SK-N-SH (cell line): ENCODE measurements at regions not wholly inside any gene's neighbourhood (a gene's known extent, or its start where the extent isn't known, plus 50 kb on each side); places are given as distances from the start of the nearest gene placed in this dataset.

Experiments
- CTCF ChIA-PET: fragments of 300-600, 350-600 bp; formaldehyde crosslinking; extraction: SDS; loops from one replicate; lab custom pipeline; 2021; lab: Yijun Ruan, JAX
- POLR2A ChIA-PET: fragments of 350-600 bp; sonication (Branson Sonifier 250); formaldehyde crosslinking; extraction: SDS; loops from one replicate; lab custom pipeline; 2020; ENCODE audit warnings: antibody characterized with exemption, inconsistent platforms; lab: Yijun Ruan, JAX
- DNase-seq: peaks from one replicate; pipeline ENCODE4 v3.0.0; 2012
- H2AFZ ChIP-seq: fragments of 200-600 bp; sonication (generic); 2 replicates; pipeline ENCODE4 v1.8.1; 2016; ENCODE audit warnings: antibody characterized with exemption, mild to moderate bottlenecking, low read depth
- H3F3A ChIP-seq: fragments of 200-600 bp; sonication (generic); replicated peaks from 2 replicates; pipeline ENCODE3; 2016; ENCODE audit warnings: antibody characterized with exemption, mild to moderate bottlenecking; ENCODE audit not compliant: insufficient read depth
- H3K27ac ChIP-seq, 2 experiments: fragments of 200-500 bp in 1 of 2; fragments of 200-600 bp in 1 of 2; sonication (Bioruptor generic) in 1 of 2; sonication (generic), shearing (Covaris generic) in 1 of 2; 2 replicates each; pipeline versions ENCODE4 v1.5.1 to v1.6.1; 2014 to 2016; ENCODE audit warnings: low read depth in 2 of 2, inconsistent platforms in 1 of 2, low read length in 1 of 2, mild to moderate bottlenecking in 1 of 2, mixed read lengths in 1 of 2
- H3K27me3 ChIP-seq: fragments of 200-600 bp; sonication (generic), shearing (Covaris generic); 2 replicates; pipeline ENCODE4 v1.6.1; 2016; ENCODE audit warnings: mixed run types; ENCODE audit not compliant: insufficient read depth
- H3K36me3 ChIP-seq, 2 experiments: fragments of 200-500 bp in 1 of 2; fragments of 200-600 bp in 1 of 2; sonication (Bioruptor generic) in 1 of 2; sonication (generic) in 1 of 2; replicated peaks in 1 of 2; 2 replicates each; pipeline versions ENCODE3 to v1.5.1; 2014 to 2016; ENCODE audit warnings: low read length in 1 of 2, mild to moderate bottlenecking in 1 of 2; ENCODE audit not compliant: insufficient read depth in 2 of 2, control insufficient read depth in 1 of 2
- H3K4me1 ChIP-seq, 2 experiments: fragments of 200-500 bp in 1 of 2; fragments of 200-600 bp in 1 of 2; sonication (Bioruptor generic) in 1 of 2; sonication (generic), shearing (Covaris generic) in 1 of 2; 2 replicates each; pipeline versions ENCODE4 v1.5.1 to v1.6.1; 2014 to 2016; ENCODE audit warnings: low read depth in 1 of 2, low read length in 1 of 2, mixed run types in 1 of 2; ENCODE audit not compliant: insufficient read depth in 2 of 2, control insufficient read depth in 1 of 2
- H3K4me2 ChIP-seq: fragments of 200-600 bp; sonication (generic), shearing (Covaris generic); 2 replicates; pipeline ENCODE4 v1.6.1; 2017; ENCODE audit warnings: mixed run types
- H3K4me3 ChIP-seq, 2 experiments: fragments of 200-500 bp in 1 of 2; fragments of 200-600 bp in 1 of 2; sonication (Bioruptor generic) in 1 of 2; sonication (generic), shearing (Covaris generic) in 1 of 2; 2 replicates each; pipeline versions ENCODE4 v1.5.1 to v1.8.1; 2014 to 2016; ENCODE audit warnings: low read depth in 2 of 2, inconsistent platforms in 1 of 2, low read length in 1 of 2, mild to moderate bottlenecking in 1 of 2, mixed read lengths in 1 of 2, moderate library complexity in 1 of 2
- H3K79me2 ChIP-seq: fragments of 200-600 bp; sonication (generic); 2 replicates; pipeline ENCODE4 v1.8.1; 2017; ENCODE audit warnings: mild to moderate bottlenecking; ENCODE audit not compliant: insufficient read depth
- H3K9ac ChIP-seq: fragments of 200-600 bp; sonication (generic); 2 replicates; pipeline ENCODE4 v1.6.1; 2017; ENCODE audit warnings: mixed run types
- H3K9me2 ChIP-seq: fragments of 200-600 bp; sonication (generic); 2 replicates; pipeline ENCODE4 v1.6.1; 2017; ENCODE audit warnings: mixed run types
- H3K9me3 ChIP-seq: fragments of 200-600 bp; sonication (generic); 2 replicates; pipeline ENCODE4 v1.6.1; 2017; ENCODE audit warnings: mixed run types, mild to moderate bottlenecking, moderate library complexity
- H4K20me1 ChIP-seq: fragments of 200-600 bp; sonication (generic); 2 replicates; pipeline ENCODE4 v1.6.1; 2017; ENCODE audit warnings: mild to moderate bottlenecking, mixed run types; ENCODE audit not compliant: insufficient read depth
- CHD2 ChIP-seq: fragments of 150-350 bp; IDR thresholded peaks from 2 replicates; pipeline ENCODE4 v1.6.1; 2018; ENCODE audit warnings: low read length; ENCODE audit not compliant: partially characterized antibody
- ELF1 ChIP-seq: IDR thresholded peaks from 2 replicates; pipeline ENCODE4 v1.4.0; 2012
- EZH2phosphoT487 ChIP-seq: fragments of 200-600 bp; sonication (generic); IDR thresholded peaks from 2 replicates; pipeline ENCODE4 v1.6.1; 2017; ENCODE audit warnings: low read depth, mixed run types, mild to moderate bottlenecking, antibody characterized with exemption, moderate library complexity, borderline replicate concordance
- FOXM1 ChIP-seq: IDR thresholded peaks from 2 replicates; pipeline ENCODE4 v1.4.0; 2012; ENCODE audit warnings: low read depth, mild to moderate bottlenecking
- GATA2 ChIP-seq: sonication (generic); formaldehyde crosslinking; IDR thresholded peaks from 2 replicates; pipeline ENCODE4 v1.5.0; 2020; ENCODE audit warnings: mild to moderate bottlenecking, missing genetic modification reagents
- MEF2A ChIP-seq: IDR thresholded peaks from 2 replicates; pipeline ENCODE4 v1.4.0; 2012; ENCODE audit warnings: low read depth, borderline replicate concordance
- MXI1 ChIP-seq: IDR thresholded peaks from 2 replicates; pipeline ENCODE4 v1.6.1; 2012; ENCODE audit warnings: mild to moderate bottlenecking, low read depth, low read length, improper control_type of control experiment
- NRF1 ChIP-seq: IDR thresholded peaks from 2 replicates; pipeline ENCODE4 v1.6.1; 2012; ENCODE audit warnings: low read depth, mild to moderate bottlenecking, low read length
- RCOR1 ChIP-seq: fragments of 150-350 bp; IDR thresholded peaks from 2 replicates; pipeline ENCODE4 v1.6.1; 2017; ENCODE audit warnings: antibody characterized with exemption, low read length
- REST ChIP-seq: IDR thresholded peaks from 2 replicates; pipeline ENCODE4 v1.6.1; 2012; ENCODE audit warnings: mild to moderate bottlenecking, low read depth, low read length, moderate library complexity
- TCF12 ChIP-seq: IDR thresholded peaks from 2 replicates; pipeline ENCODE4 v1.4.0; 2012
- USF1 ChIP-seq: IDR thresholded peaks from 2 replicates; pipeline ENCODE4 v1.4.0; 2012; ENCODE audit warnings: low read depth, borderline replicate concordance
- USF2 ChIP-seq: fragments of 150-350 bp; IDR thresholded peaks from 2 replicates; pipeline ENCODE4 v1.6.1; 2017; ENCODE audit warnings: antibody characterized with exemption, low read length, low read depth, borderline replicate concordance
- YY1 ChIP-seq: IDR thresholded peaks from 2 replicates; pipeline ENCODE4 v1.4.0; 2012; ENCODE audit warnings: low read depth, mild to moderate bottlenecking
- ZBTB33 ChIP-seq: IDR thresholded peaks from 2 replicates; pipeline ENCODE4 v1.4.0; 2012; ENCODE audit warnings: low read depth, borderline replicate concordance
- WGBS: methylation state at CpG from one replicate; pipeline ENCODE4 v1.1.6; 2017; ENCODE audit warnings: low lambda C conversion rate; 5-methylcytosine and 5-hydroxymethylcytosine counted together

- TF ChIP-seq USF2 (no peak), GATA2 (CRISPR knock-in tag) (no peak), RCOR1 (no peak)
Observed at GRCh38 chr13:79861731-79862130, 380.8 kb downstream of the NDFIP2 start (continued).

- Histone ChIP-seq H3K4me2 (no peak overlapping the region), H3K9ac (no peak overlapping the region), H3K9me3 (no peaks in the 10 kb centered on the region), H3F3A (no peaks in the 10 kb centered on the region)
- ChIA-PET POLR2A (no interaction called here), CTCF (interaction anchor here (1.0 kb wide), 1 partner anchor 10 kb away, joined by 3 read pairs; no protein-coding TSS in a partner anchor)
- no peak for DNase-seq
- no peak for TF ChIP-seq MXI1
- TF ChIP-seq REST, result no peak
- TF ChIP-seq USF1, result no peak
- no peak for TF ChIP-seq GATA2 (CRISPR knock-in tag)
- TF ChIP-seq, all 33 proteins: peak for 0
- Histone ChIP-seq H3K79me2 (no peaks in the 10 kb centered on the region), H3K9me2 (no peaks in the 10 kb centered on the region), H3K4me1 (no peaks in the 10 kb centered on the region), H3K27ac (no peak overlapping the region), H2AFZ (no peak overlapping the region), H3K36me3 (no peaks in the 10 kb centered on the region), H3K27me3 (no peaks in the 10 kb centered on the region), H3K4me3 (no peak overlapping the region), H4K20me1 (no peaks in the 10 kb centered on the region)
- 93% methylated on average over 3 of the region's 3 CpGs for WGBS
Observed at GRCh38 chr13:79860791-79861190, 379.8 kb downstream of the NDFIP2 start.

GRCh38 chr13:79859756-79860155 is 378.8 kb downstream of the NDFIP2 start:
- TF ChIP-seq USF1 (no peak), ZBTB33 (no peak), ELF1 (no peak), MXI1 (no peak), MEF2A (no peak), CHD2 (no peak), EZH2phosphoT487 (no peak), YY1 (no peak), NRF1 (no peak), FOXM1 (no peak), RCOR1 (no peak), USF2 (no peak), TCF12 (no peak)
- no peaks in the 10 kb centered on the region for H4K20me1 ChIP-seq
- CTCF ChIA-PET, result no interaction called here

More at GRCh38 chr13:79859756-79860155, 378.8 kb downstream of the NDFIP2 start:
- H3K4me2 ChIP-seq, result no peak overlapping the region
- H3K36me3 ChIP-seq, result no peaks in the 10 kb centered on the region
- no peaks in the 10 kb centered on the region for H3K27me3 ChIP-seq
- H3K9me3 ChIP-seq, result no peaks in the 10 kb centered on the region
- H3K9me2 ChIP-seq, result no peaks in the 10 kb centered on the region
- H2AFZ ChIP-seq, result no peak overlapping the region
- DNase-seq, result no peak
- no peaks in the 10 kb centered on the region for H3K79me2 ChIP-seq
- no peaks in the 10 kb centered on the region for H3F3A ChIP-seq
- POLR2A ChIA-PET, result no interaction called here
- no peak overlapping the region for H3K9ac ChIP-seq
- H3K27ac ChIP-seq, result no peak overlapping the region
- H3K4me1 ChIP-seq, result no peaks in the 10 kb centered on the region
- 78% methylated on average over 3 of the region's 3 CpGs for WGBS
- H3K4me3 ChIP-seq, result no peak overlapping the region
